Activated naive CD8-positive, alpha-beta T cell treated with anti-CD3 and anti-CD28 coated beads, Interleukin-2, amount 10 ng/mL, durations not matched to agents 7 days and 5 days (primary cell): ENCODE measurements at regions not wholly inside any gene's neighbourhood (a gene's known extent, or its start where the extent isn't known, plus 50 kb on each side); places are given as distances from the start of the nearest gene placed in this dataset.

Source experiments
- ATAC-seq: fragments of 150-1000 bp; cut with Tn5 transposase; one replicate; pipeline ENCODE4 v1.10.0; 2021; ENCODE audit warnings: low read depth, moderate library complexity
- POLR2A ChIA-PET: fragments of 350-600 bp; sonication (Branson Sonifier 250); formaldehyde crosslinking; loops from one replicate; lab custom pipeline; 2021; ENCODE audit warnings: antibody characterized with exemption; lab: Charles Lee
- DNase-seq: peaks from one replicate; pipeline ENCODE4 v3.0.0; 2021
- H3K27ac Mint-ChIP-seq: one replicate; pipeline ENCODE4 v1.8.0; 2022; ENCODE audit warnings: mild to moderate bottlenecking, mixed read lengths
- H3K27me3 Mint-ChIP-seq: one replicate; pipeline ENCODE4 v1.8.0; 2022; ENCODE audit warnings: mild to moderate bottlenecking, moderate library complexity, mixed read lengths
- H3K36me3 Mint-ChIP-seq: one replicate; pipeline ENCODE4 v1.8.0; 2021; ENCODE audit warnings: mild to moderate bottlenecking, mixed read lengths
- H3K4me1 Mint-ChIP-seq: one replicate; pipeline ENCODE4 v1.8.0; 2021; ENCODE audit warnings: mixed read lengths
- H3K4me3 Mint-ChIP-seq: one replicate; pipeline ENCODE4 v1.8.0; 2022; ENCODE audit warnings: mild to moderate bottlenecking, moderate library complexity, mixed read lengths
- H3K9me3 Mint-ChIP-seq: one replicate; pipeline ENCODE4 v1.8.0; 2021; ENCODE audit warnings: mixed read lengths

- Mint-ChIP-seq H3K4me1 (no peaks in the 10 kb centered on the region), H3K27me3 (no peaks in the 10 kb centered on the region), H3K9me3 (peaks cover 5% of the 10 kb centered on the region), H3K36me3 (no peaks in the 10 kb centered on the region), H3K27ac (no peak overlapping the region), H3K4me3 (no peak overlapping the region)
- POLR2A ChIA-PET: no interaction called here
- no peak for ATAC-seq
- DNase-seq: no peak
Measured at GRCh38 chr11:26093206-26093605, 238.7 kb upstream of the ANO3 start.

- ATAC-seq (no peak), DNase-seq (no peak)
- Mint-ChIP-seq H3K4me3 (no peak overlapping the region), H3K36me3 (no peaks in the 10 kb centered on the region), H3K27me3 (no peaks in the 10 kb centered on the region), H3K9me3 (peaks cover 5% of the 10 kb centered on the region), H3K4me1 (no peaks in the 10 kb centered on the region), H3K27ac (no peak overlapping the region)
- POLR2A ChIA-PET: no interaction called here
Measured at GRCh38 chr11:26095340-26095739, 236.6 kb upstream of the ANO3 start.

- Mint-ChIP-seq H3K27me3 (no peaks in the 10 kb centered on the region), H3K36me3 (no peaks in the 10 kb centered on the region), H3K4me3 (no peak overlapping the region), H3K27ac (no peak overlapping the region), H3K9me3 (peaks cover 5% of the 10 kb centered on the region), H3K4me1 (no peaks in the 10 kb centered on the region)
- ATAC-seq (no peak), DNase-seq (no peak)
- POLR2A ChIA-PET: no interaction called here
Measured at GRCh38 chr11:26096451-26096850, 235.5 kb upstream of the ANO3 start.

GRCh38 chr11:26102325-26102724 is 229.6 kb upstream of the ANO3 start:
- no peak for DNase-seq
- Mint-ChIP-seq H3K27ac (no peak overlapping the region), H3K9me3 (peaks cover 5% of the 10 kb centered on the region), H3K4me1 (no peaks in the 10 kb centered on the region), H3K27me3 (no peaks in the 10 kb centered on the region), H3K36me3 (no peaks in the 10 kb centered on the region), H3K4me3 (no peak overlapping the region)
- POLR2A ChIA-PET: no interaction called here
- no peak for ATAC-seq

GRCh38 chr11:26105762-26106423 is 226.0 kb upstream of the ANO3 start:
- Mint-ChIP-seq H3K27ac (no peak overlapping the region), H3K27me3 (no peaks in the 10 kb centered on the region), H3K36me3 (no peaks in the 10 kb centered on the region), H3K9me3 (no peaks in the 10 kb centered on the region), H3K4me1 (no peaks in the 10 kb centered on the region), H3K4me3 (no peak overlapping the region)
- POLR2A ChIA-PET: no interaction called here
- DNase-seq (no peak), ATAC-seq (no peak)

- no peaks in the 10 kb centered on the region for H3K9me3 Mint-ChIP-seq
- H3K36me3 Mint-ChIP-seq: no peaks in the 10 kb centered on the region
- no peak for DNase-seq
- H3K4me1 Mint-ChIP-seq: no peaks in the 10 kb centered on the region
- no peak overlapping the region for H3K27ac Mint-ChIP-seq
- no peak overlapping the region for H3K4me3 Mint-ChIP-seq
- no peak for ATAC-seq
- no peaks in the 10 kb centered on the region for H3K27me3 Mint-ChIP-seq
- POLR2A ChIA-PET: no interaction called here
Measured at GRCh38 chr11:26106726-26107125, 225.2 kb upstream of the ANO3 start.

- Mint-ChIP-seq H3K4me1 (no peaks in the 10 kb centered on the region), H3K36me3 (no peaks in the 10 kb centered on the region), H3K9me3 (peaks cover 5% of the 10 kb centered on the region), H3K4me3 (no peak overlapping the region), H3K27ac (no peak overlapping the region), H3K27me3 (no peaks in the 10 kb centered on the region)
- DNase-seq (no peak), ATAC-seq (no peak)
- POLR2A ChIA-PET: no interaction called here
Measured at GRCh38 chr11:26109658-26110368, 222.1 kb upstream of the ANO3 start.

- no peak for ATAC-seq
- POLR2A ChIA-PET: no interaction called here
- DNase-seq: no peak
- H3K9me3 Mint-ChIP-seq: peaks cover 5% of the 10 kb centered on the region
- no peaks in the 10 kb centered on the region for H3K4me1 Mint-ChIP-seq
- H3K27me3 Mint-ChIP-seq: no peaks in the 10 kb centered on the region
- no peak overlapping the region for H3K27ac Mint-ChIP-seq
- no peaks in the 10 kb centered on the region for H3K36me3 Mint-ChIP-seq
- H3K4me3 Mint-ChIP-seq: no peak overlapping the region
Measured at GRCh38 chr11:26112264-26112663, 219.7 kb upstream of the ANO3 start.

- Mint-ChIP-seq H3K4me1 (no peaks in the 10 kb centered on the region), H3K36me3 (no peaks in the 10 kb centered on the region), H3K27ac (no peak overlapping the region), H3K4me3 (no peak overlapping the region), H3K9me3 (peaks cover 4% of the 10 kb centered on the region), H3K27me3 (no peaks in the 10 kb centered on the region)
- DNase-seq: no peak
- no peak for ATAC-seq
- POLR2A ChIA-PET: no interaction called here
Measured at GRCh38 chr11:26121466-26121865, 210.5 kb upstream of the ANO3 start.

- no peaks in the 10 kb centered on the region for H3K36me3 Mint-ChIP-seq
- POLR2A ChIA-PET: no interaction called here
Measured at GRCh38 chr11:26126741-26127140, 205.2 kb upstream of the ANO3 start.

GRCh38 chr11:26127336-26127735 is 204.6 kb upstream of the ANO3 start:
- DNase-seq (no peak), ATAC-seq (no peak)
- Mint-ChIP-seq H3K36me3 (no peaks in the 10 kb centered on the region), H3K27me3 (no peaks in the 10 kb centered on the region), H3K9me3 (no peaks in the 10 kb centered on the region), H3K4me1 (no peaks in the 10 kb centered on the region), H3K4me3 (no peak overlapping the region), H3K27ac (no peak overlapping the region)
- POLR2A ChIA-PET: no interaction called here

More at GRCh38 chr11:26126741-26127140, 205.2 kb upstream of the ANO3 start:
- peaks cover 2% of the 10 kb centered on the region for H3K9me3 Mint-ChIP-seq
- H3K4me1 Mint-ChIP-seq: no peaks in the 10 kb centered on the region
- H3K27me3 Mint-ChIP-seq: no peaks in the 10 kb centered on the region
- ATAC-seq (no peak), DNase-seq (no peak)
- H3K4me3 Mint-ChIP-seq: no peak overlapping the region
- no peak overlapping the region for H3K27ac Mint-ChIP-seq

GRCh38 chr11:26131406-26131805 is 200.5 kb upstream of the ANO3 start:
- Mint-ChIP-seq H3K36me3 (no peaks in the 10 kb centered on the region), H3K9me3 (peaks cover 3% of the 10 kb centered on the region), H3K27ac (no peak overlapping the region), H3K4me1 (no peaks in the 10 kb centered on the region), H3K4me3 (no peak overlapping the region), H3K27me3 (no peaks in the 10 kb centered on the region)
- DNase-seq (no peak), ATAC-seq (no peak)
- POLR2A ChIA-PET: no interaction called here

- Mint-ChIP-seq H3K4me1 (no peaks in the 10 kb centered on the region), H3K27me3 (no peaks in the 10 kb centered on the region), H3K9me3 (peaks cover 3% of the 10 kb centered on the region), H3K4me3 (no peak overlapping the region), H3K27ac (no peak overlapping the region), H3K36me3 (no peaks in the 10 kb centered on the region)
- DNase-seq (no peak), ATAC-seq (no peak)
- POLR2A ChIA-PET: no interaction called here
Measured at GRCh38 chr11:26134053-26134452, 197.9 kb upstream of the ANO3 start.
